ENCODE measurements at regions not wholly inside any gene's neighbourhood (a gene's known extent, or its start where the extent isn't known, plus 50 kb on each side); places are given as distances from the start of the nearest gene placed in this dataset.
A peak's percentile ranks its signal among the peaks of the same experiment; 100 is the strongest.
"Not testable (repeated sequence)": the region's sequence is repeated elsewhere in the genome, so short reads cannot be mapped to it uniquely, and the experiment has no call there.

DNA sequence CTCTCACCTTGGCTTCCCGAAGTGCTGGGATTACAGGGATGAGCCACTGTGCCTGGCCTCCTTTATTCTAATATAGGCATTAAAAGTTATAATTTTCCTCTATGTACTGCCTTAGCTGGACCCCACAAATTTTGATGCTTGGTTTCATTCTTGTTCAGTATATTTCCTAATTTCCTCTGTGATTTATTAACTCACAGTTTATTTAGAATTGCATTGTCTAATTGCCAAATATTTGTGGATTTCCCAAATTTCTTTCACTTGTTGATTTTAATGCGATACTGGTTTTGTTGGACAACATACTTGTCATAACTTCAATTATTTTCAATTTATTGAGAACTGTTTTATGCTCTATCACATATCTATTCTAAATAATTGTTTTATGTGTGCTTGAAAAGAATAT, 366.0 kb downstream of the OMA1 start:
- DNase-seq = no peak

DNA sequence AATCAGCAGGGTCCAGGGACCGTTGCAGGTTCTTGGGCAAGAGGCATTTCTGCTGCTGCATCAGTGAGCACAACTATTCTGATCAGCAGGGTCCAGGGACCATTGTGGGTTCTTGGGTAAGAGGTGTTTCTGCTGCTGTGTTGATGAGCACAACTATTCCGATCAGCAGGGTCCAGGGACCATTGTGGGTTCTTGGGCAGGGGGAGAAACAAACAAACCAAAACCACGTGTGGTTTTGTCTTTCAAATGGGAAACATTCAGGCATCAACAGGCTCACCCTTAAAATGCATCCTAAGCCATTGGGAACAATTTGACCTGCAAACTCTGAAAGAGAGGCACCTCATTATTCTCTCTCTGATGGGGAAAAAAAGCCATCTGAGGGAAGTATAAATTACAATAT, 377.4 kb downstream of the OMA1 start:
- DNase-seq = not testable (repeated sequence)

DNA sequence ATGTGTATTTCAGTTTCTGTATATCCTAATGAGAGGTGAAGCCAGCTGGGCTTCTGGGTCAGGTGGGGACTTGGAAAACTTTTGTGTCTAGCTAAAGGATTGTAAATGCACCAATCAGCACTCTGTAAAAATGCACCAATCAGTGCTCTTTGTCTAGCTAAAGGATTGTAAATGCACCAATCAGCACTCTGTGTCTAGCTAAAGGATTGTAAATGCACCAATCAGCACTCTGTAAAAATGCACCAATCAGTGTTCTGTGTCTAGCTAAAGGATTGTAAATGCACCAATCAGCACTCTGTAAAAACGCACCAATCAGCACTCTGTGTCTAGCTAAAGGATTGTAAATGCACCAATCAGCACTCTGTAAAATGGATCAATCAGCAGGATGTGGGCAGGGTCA, 379.4 kb downstream of the OMA1 start:
- not testable (repeated sequence) for DNase-seq

GRCh38 chr1:58166417-58166816, 380.1 kb downstream of the OMA1 start:
- DNase-seq = no peak

DNA sequence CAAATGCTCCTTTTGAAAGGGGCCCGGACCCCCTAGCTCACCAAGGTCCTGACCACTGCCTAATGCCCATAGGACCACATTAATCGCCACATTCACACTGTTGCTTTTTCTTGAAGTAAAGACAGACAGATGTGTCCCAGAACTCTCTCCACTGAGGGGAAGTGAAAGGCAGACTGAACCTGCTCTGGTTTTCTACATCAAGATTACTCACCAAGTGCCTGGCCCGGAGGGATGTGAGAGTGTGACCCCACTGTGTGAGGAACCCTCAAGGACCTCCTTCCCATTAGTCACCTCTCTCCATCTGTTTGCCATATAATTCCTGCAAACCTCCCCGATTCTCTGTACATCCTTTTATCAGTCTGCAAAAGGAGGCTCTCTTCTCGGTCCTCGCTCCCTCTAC, 381.5 kb downstream of the OMA1 start:
- DNase-seq = no peak

DNA sequence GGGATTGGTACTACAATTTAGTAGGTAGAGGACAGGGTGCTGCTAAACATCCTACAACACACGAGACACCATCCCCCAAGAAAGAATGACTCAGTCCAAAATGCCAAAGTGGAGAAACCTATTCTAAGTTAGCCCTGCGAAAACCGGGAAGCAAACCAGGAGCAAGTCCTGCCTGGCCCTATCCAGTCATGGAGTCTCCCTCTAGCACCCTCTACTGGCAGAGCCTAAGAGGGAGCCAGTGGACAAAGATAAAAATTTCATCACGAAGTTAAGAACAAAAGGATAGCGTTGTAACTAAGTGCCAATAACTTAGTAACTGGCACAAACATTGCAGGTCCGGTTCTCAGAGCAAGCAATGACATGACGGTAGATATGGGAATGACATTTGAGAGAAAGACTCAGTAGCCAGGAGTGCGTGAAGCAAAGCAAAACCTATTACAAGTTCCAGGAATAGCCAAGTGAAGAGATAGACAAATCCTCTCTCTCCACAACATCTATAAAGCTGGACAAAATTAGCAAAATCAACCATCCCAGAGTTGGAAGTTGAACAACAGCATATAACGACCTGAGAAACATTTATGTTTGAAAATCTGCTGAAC, 383.5 kb downstream of the OMA1 start:
- DNase-seq = peak in 1 of 2 experiments; percentile 41

GRCh38 chr1:58159434-58159830, 387.1 kb downstream of the OMA1 start:
- DNase-seq = no peak

DNA sequence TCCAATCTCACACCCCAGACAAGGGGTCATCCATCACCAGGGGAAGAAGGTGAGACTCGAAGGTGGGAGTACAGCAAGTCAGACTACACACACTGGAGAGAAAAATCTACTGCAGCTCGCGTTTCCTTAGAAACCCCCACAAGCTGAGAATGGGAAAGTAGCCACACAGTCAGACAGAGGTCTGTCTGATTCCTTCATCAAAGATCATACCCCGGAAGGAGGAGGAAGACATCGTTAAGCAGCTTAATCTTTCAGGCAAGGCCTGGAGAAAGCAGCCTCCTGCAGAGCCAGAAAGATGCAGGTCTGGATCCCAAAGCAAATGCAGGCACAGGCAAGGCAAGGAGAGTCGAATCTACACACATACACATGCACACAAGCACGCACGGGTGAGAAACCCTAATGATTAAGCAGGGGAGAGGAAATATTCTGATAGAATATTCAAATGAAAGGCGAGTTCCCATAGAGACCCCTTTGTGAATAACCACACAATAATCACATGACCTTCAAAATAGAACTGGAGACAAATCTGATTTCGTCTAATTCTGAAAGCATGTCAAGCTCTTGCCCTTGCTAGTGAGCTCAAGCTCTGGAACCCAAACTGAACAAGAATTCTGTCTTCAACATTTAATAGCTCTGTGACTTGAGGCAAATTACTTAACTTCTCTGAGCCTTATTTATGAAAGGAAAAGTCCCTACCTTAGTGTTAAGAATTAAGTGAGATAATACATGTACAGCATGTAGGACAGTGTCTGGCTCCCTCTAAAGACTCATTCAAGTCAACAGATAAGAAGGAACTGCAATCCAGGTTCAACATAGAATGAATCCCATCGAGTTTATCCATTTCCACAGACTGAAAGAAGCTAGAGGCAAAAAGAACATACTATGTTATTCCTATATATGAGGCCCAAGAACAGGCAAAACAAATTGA, 387.8 kb downstream of the OMA1 start:
- DNase-seq = no peak

GRCh38 chr1:58158016-58158415, 388.5 kb downstream of the OMA1 start:
- no peak for DNase-seq

- no peak for DNase-seq
Observed at GRCh38 chr1:58157256-58157655, 389.3 kb downstream of the OMA1 start.

DNA sequence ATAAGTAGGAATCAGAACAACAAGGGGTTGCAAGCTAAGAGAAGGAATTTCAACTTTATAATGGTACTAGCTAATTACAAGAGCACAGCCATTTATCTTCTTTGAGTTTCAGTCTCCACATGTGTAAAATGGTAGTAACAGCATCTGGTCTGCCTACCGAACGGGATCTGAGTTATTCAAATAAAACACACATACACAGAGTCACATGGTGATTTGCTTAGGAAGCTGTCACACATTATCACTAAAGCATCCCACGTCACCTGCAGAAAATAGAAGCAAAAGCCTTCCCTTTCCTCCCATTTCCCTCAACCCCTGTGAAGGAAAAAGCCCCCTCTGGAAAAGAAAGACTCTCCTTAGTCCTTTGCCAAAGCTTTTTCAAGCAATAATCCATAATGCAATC, 389.7 kb downstream of the OMA1 start:
- DNase-seq = no peak

- no peak for DNase-seq
Observed at GRCh38 chr1:58156124-58156468, 390.4 kb downstream of the OMA1 start.

DNA sequence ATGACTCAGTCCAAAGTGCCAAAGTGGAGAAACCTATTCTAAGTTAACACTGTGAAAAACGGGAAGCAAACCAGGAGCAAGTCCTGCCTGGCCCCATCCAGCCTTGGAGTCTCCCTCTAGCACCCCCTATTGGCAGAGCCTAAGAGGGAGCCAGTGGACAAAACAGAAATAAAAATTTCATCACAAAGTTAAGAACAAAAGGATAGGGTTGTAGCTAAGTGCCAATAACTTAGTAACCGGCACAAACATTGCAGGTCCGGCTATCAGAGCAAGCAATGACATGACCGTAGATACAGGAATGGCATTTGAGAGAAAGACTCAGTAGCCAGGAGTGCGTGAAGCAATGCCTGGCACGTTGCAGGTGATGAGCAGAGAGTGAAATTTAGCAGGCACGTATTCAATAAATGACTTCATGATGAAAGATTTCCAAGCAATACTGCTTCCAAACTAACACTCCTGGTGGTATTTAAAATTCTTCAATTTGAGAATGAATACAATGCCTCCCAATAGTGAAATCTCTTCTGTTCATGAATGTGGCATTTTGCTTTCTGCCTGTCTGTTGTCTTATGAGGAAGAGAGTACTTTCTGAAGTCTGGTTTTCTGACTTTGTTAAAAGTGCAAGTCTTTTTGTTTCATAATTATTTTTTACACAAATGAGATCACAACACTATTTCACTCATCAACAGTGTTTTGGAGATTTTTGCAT, 391.0 kb downstream of the OMA1 start:
- no peak for DNase-seq

DNA sequence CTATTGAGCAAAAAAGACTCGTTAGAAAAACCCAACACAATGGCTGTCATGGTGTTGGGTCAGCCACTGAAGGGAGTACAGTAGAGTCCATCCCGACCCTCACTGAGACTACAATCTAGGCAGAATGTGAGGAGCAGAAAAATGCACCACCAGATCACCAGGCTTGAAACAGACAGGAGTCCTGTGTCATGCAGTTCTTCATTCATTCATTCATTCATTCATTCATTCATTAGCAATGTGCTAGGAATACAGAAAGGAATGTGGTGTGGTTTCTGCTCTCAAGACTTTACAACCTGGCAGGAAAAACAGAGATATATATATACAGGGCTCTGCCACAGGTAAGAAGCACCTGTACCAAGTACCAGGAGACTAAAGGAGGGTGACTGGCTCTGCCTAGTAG, 392.3 kb downstream of the OMA1 start:
- no peak for DNase-seq

DNA sequence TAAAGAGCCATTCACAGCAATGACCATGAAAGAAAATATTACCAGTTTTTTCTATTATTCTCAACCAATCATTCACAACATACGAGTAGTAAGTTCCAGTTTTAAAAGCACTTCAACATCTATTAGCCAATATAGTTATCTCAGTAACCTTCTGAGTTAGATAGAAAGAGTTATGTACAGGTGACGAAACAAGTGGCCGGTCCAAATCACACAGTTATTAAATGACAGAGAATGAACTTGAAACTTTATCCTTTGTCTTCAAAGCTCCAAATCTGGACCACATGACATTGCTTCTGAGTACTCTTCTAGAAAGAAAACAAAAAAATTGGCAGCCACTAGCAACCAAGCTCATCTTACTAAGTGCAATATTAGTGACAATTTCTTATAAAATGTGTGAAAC, 393.8 kb downstream of the OMA1 start:
- no peak for DNase-seq

DNA sequence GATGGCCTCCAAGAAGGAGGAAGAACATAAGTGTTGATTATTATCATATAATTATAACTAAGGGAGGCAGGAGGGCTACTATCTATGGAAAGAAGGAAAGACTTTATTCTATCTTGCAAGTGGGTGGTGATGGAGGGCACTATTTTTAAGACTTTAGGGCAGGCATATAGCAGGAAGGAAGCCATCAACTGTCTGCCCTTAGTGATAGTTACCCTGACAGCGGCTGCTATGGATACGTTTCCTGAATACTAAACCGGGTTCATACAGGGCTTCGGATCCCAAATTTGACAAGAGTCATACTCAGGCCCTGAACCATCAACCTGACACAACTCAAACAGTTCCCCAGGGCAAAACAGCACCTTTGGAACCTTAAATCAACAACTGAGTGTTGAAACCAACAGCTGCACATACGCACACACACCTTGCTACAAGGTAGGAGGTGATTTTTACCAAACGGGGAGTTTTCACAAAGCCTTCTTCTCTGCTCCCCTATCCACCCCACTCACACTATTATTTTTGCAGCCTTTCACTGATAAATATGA, 397.2 kb downstream of the OMA1 start:
- DNase-seq = no peak

GRCh38 chr1:58144698-58145270, 401.7 kb downstream of the OMA1 start:
- no peak for DNase-seq

- no peak for DNase-seq
Observed at GRCh38 chr1:58143972-58144697, 402.4 kb downstream of the OMA1 start.

DNA sequence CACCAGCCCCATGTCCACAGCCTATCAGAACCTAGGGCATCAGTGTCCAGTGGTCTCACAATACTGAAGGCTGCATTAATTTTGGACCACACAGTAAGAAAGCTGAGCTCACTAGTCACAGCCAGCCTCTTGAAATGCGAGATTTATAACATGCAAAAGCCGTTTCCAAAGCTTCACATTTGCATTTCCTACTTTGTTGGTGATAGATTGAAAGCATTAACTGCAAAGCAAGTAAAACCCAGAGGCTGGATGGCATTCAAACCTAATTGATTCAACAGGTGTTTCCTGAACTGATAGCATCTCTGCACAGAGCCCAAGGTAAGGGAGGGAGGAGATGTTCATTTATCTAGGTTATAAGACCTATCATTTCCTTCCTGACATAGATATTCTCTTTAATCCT, 410.1 kb downstream of the OMA1 start:
- no peak for DNase-seq

DNA sequence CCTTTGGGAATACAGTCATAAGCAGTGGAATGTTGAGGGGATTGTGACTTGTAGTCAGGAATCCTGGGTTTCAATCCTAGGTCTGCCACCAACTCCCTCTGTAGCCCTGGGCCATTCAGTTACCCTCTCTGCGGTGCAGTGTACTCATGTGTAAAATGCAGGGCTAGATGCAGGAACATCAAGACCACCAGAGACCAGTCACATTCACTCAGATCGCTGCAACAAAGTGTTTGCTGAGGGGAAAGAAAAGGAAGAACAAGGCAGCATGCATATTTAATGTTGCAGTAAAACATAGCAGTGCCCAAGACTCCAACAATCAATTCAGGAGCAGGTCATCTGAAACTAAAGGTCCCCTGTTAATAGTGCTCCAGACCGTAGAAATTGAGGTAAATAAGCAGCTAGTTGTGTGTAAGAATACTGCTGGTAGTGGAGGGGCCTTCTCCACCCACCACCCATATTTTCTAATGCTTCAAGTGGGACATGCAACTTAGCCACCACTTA, 410.7 kb downstream of the OMA1 start:
- DNase-seq = no peak

- DNase-seq = no peak
Observed at GRCh38 chr1:58133562-58133961, 413.0 kb downstream of the OMA1 start.

GRCh38 chr1:58123051-58123450, 423.5 kb downstream of the OMA1 start:
- no peak for DNase-seq

Data from NCI-H187 (cell line).